Left forelimb (tissue), 1 donor: ENCODE measurements at regions not wholly inside any gene's neighbourhood (a gene's known extent, or its start where the extent isn't known, plus 50 kb on each side); places are given as distances from the start of the nearest gene placed in this dataset.

ENCODE experiments used
- DNase-seq: peaks from one replicate; pipeline ENCODE4 v3.0.0-alpha.2; 2018; ENCODE audit warnings: low spot score

- DNase-seq = no peak
Observed at GRCh38 chr11:69971741-69972140, 106.4 kb upstream of the ANO1 start.

GRCh38 chr11:69972351-69972802 lies 105.7 kb upstream of the ANO1 start:
- DNase-seq = no peak

GRCh38 chr11:69974528-69974927 lies 103.6 kb upstream of the ANO1 start:
- no peak for DNase-seq

GRCh38 chr11:69975822-69976221 lies 102.3 kb upstream of the ANO1 start:
- no peak for DNase-seq

- DNase-seq = no peak
Observed at GRCh38 chr11:69976794-69977193, 101.3 kb upstream of the ANO1 start.

- no peak for DNase-seq
Observed at GRCh38 chr11:69977951-69978350, 100.2 kb upstream of the ANO1 start.

- DNase-seq = no peak
Observed at GRCh38 chr11:69978841-69979614, 99.1 kb upstream of the ANO1 start.

- no peak for DNase-seq
Observed at GRCh38 chr11:69979632-69980031, 98.5 kb upstream of the ANO1 start.

GRCh38 chr11:69981119-69981784 lies 96.9 kb upstream of the ANO1 start:
- no peak for DNase-seq

GRCh38 chr11:69982690-69983570 lies 95.2 kb upstream of the ANO1 start:
- DNase-seq = no peak

GRCh38 chr11:69983571-69983877 lies 94.6 kb upstream of the ANO1 start:
- no peak for DNase-seq

GRCh38 chr11:69983897-69984438 lies 94.1 kb upstream of the ANO1 start:
- no peak for DNase-seq

- DNase-seq = no peak
Observed at GRCh38 chr11:69984457-69985261, 93.5 kb upstream of the ANO1 start.

GRCh38 chr11:69985331-69985640 lies 92.8 kb upstream of the ANO1 start:
- no peak for DNase-seq

GRCh38 chr11:69985641-69986439 lies 92.3 kb upstream of the ANO1 start:
- no peak for DNase-seq

GRCh38 chr11:69986440-69986787 lies 91.7 kb upstream of the ANO1 start:
- DNase-seq = no peak

- no peak for DNase-seq
Observed at GRCh38 chr11:69986830-69987229, 91.3 kb upstream of the ANO1 start.

GRCh38 chr11:69992026-69992425 lies 86.1 kb upstream of the ANO1 start:
- DNase-seq = no peak

GRCh38 chr11:69992943-69993694 lies 85.0 kb upstream of the ANO1 start:
- no peak for DNase-seq

GRCh38 chr11:69994810-69995209 lies 83.3 kb upstream of the ANO1 start:
- no peak for DNase-seq
